K562 (cell line): ENCODE measurements at regions not wholly inside any gene's neighbourhood (a gene's known extent, or its start where the extent isn't known, plus 50 kb on each side); places are given as distances from the start of the nearest gene placed in this dataset.

Source experiments
- ARID4B ChIP-seq: sonication (generic); formaldehyde crosslinking; IDR thresholded peaks from 2 replicates; pipeline ENCODE4 v1.8.0; 2022; ENCODE audit warnings: mild to moderate bottlenecking, missing genetic modification reagents
- NR2F6 ChIP-seq: fragments of 450-650 bp; formaldehyde crosslinking; IDR thresholded peaks from 2 replicates; pipeline ENCODE4 v1.4.0; 2020; ENCODE audit warnings: mild to moderate bottlenecking
- PML ChIP-seq: IDR thresholded peaks from 2 replicates; pipeline ENCODE4 v1.6.1; 2012; ENCODE audit warnings: low read length, inconsistent platforms
- ZNF518B ChIP-seq: fragments of 250-450 bp; sonication (Bioruptor Pico); IDR thresholded peaks from 2 replicates; pipeline ENCODE4 v1.5.0; 2021; ENCODE audit warnings: mild to moderate bottlenecking, moderate library complexity

GRCh38 chr15:47209591-47209990, 507.7 kb upstream of the SEMA6D start (continued):
- TF ChIP-seq ZNF518B (no peak), PML (no peak), ARID4B (no peak), NR2F6 (CRISPR knock-in tag) (no peak)
